ENCODE measurements at regions not wholly inside any gene's neighbourhood (a gene's known extent, or its start where the extent isn't known, plus 50 kb on each side); places are given as distances from the start of the nearest gene placed in this dataset.

GRCh38 chr16:73499276-73499675 lies 451.3 kb upstream of the ZFHX3 start:
- no peak for TF ChIP-seq EZH2 (IDR thresholded peaks at IDR 0.05; ENCODE audit: borderline replicate concordance, low read length)
- no peak for TF ChIP-seq CTCF (IDR thresholded peaks at IDR 0.05; ENCODE audit: low read length)
- no peak overlapping the region for H2AFZ ChIP-seq (ENCODE audit: low read length)
- H3F3A ChIP-seq (ENCODE audit: insufficient read depth, low read length): no peaks in the 10 kb centered on the region
- H3K9me3 ChIP-seq (ENCODE audit: low read length): no peaks in the 10 kb centered on the region
- H3K9me2 ChIP-seq (ENCODE audit: low read depth, low read length): no peaks in the 10 kb centered on the region
- no peaks in the 10 kb centered on the region for H3K27me3 ChIP-seq (ENCODE audit: insufficient read depth, low read length)
- no peaks in the 10 kb centered on the region for H3K36me3 ChIP-seq (ENCODE audit: insufficient read depth, low read length)
- H3K9ac ChIP-seq (ENCODE audit: low read length): no peak overlapping the region
- H3K79me2 ChIP-seq (ENCODE audit: insufficient read depth, low read length): no peaks in the 10 kb centered on the region
- H4K20me1 ChIP-seq (ENCODE audit: insufficient read depth, low read length): no peaks in the 10 kb centered on the region
- no peak overlapping the region for H3K27ac ChIP-seq (ENCODE audit: low read depth, low read length, poor library complexity, severe bottlenecking)
- no peak overlapping the region for H3K4me3 ChIP-seq (ENCODE audit: low read depth, low read length, poor library complexity, severe bottlenecking)
- no peak overlapping the region for H3K4me2 ChIP-seq (ENCODE audit: low read length)
- no peaks in the 10 kb centered on the region for H3K4me1 ChIP-seq (ENCODE audit: insufficient read depth, low read length, severe bottlenecking)

GRCh38 chr16:73485880-73486279 lies 438.0 kb upstream of the ZFHX3 start:
- Histone ChIP-seq H3K9me3 (ENCODE audit: low read length) (no peaks in the 10 kb centered on the region), H4K20me1 (ENCODE audit: insufficient read depth, low read length) (no peaks in the 10 kb centered on the region), H2AFZ (ENCODE audit: low read length) (no peak overlapping the region), H3K9ac (ENCODE audit: low read length) (no peak overlapping the region), H3K36me3 (ENCODE audit: insufficient read depth, low read length) (no peaks in the 10 kb centered on the region), H3K79me2 (ENCODE audit: insufficient read depth, low read length) (no peaks in the 10 kb centered on the region), H3K9me2 (ENCODE audit: low read depth, low read length) (no peaks in the 10 kb centered on the region), H3K27ac (ENCODE audit: low read depth, low read length, poor library complexity, severe bottlenecking) (no peak overlapping the region), H3F3A (ENCODE audit: insufficient read depth, low read length) (no peaks in the 10 kb centered on the region), H3K4me3 (ENCODE audit: low read depth, low read length, poor library complexity, severe bottlenecking) (no peak overlapping the region), H3K4me2 (ENCODE audit: low read length) (no peak overlapping the region), H3K4me1 (ENCODE audit: insufficient read depth, low read length, severe bottlenecking) (no peaks in the 10 kb centered on the region), H3K27me3 (ENCODE audit: insufficient read depth, low read length) (no peaks in the 10 kb centered on the region)
- TF ChIP-seq CTCF (IDR thresholded peaks at IDR 0.05; ENCODE audit: low read length) (no peak), EZH2 (IDR thresholded peaks at IDR 0.05; ENCODE audit: borderline replicate concordance, low read length) (no peak)

GRCh38 chr16:73483934-73484711 lies 436.2 kb upstream of the ZFHX3 start:
- no peaks in the 10 kb centered on the region for H3K27me3 ChIP-seq (ENCODE audit: insufficient read depth, low read length)
- no peaks in the 10 kb centered on the region for H3F3A ChIP-seq (ENCODE audit: insufficient read depth, low read length)
- H2AFZ ChIP-seq (ENCODE audit: low read length): no peak overlapping the region
- H3K4me2 ChIP-seq (ENCODE audit: low read length): no peak overlapping the region
- no peaks in the 10 kb centered on the region for H3K4me1 ChIP-seq (ENCODE audit: insufficient read depth, low read length, severe bottlenecking)
- no peaks in the 10 kb centered on the region for H3K9me2 ChIP-seq (ENCODE audit: low read depth, low read length)
- TF ChIP-seq CTCF (IDR thresholded peaks at IDR 0.05; ENCODE audit: low read length) (no peak), EZH2 (IDR thresholded peaks at IDR 0.05; ENCODE audit: borderline replicate concordance, low read length) (no peak)
- no peak overlapping the region for H3K4me3 ChIP-seq (ENCODE audit: low read depth, low read length, poor library complexity, severe bottlenecking)
- H3K79me2 ChIP-seq (ENCODE audit: insufficient read depth, low read length): no peaks in the 10 kb centered on the region
- H4K20me1 ChIP-seq (ENCODE audit: insufficient read depth, low read length): no peaks in the 10 kb centered on the region
- no peak overlapping the region for H3K27ac ChIP-seq (ENCODE audit: low read depth, low read length, poor library complexity, severe bottlenecking)
- no peaks in the 10 kb centered on the region for H3K36me3 ChIP-seq (ENCODE audit: insufficient read depth, low read length)
- no peak overlapping the region for H3K9ac ChIP-seq (ENCODE audit: low read length)
- no peaks in the 10 kb centered on the region for H3K9me3 ChIP-seq (ENCODE audit: low read length)
